Middle frontal gyrus (tissue), 1 donor: ENCODE measurements at regions not wholly inside any gene's neighbourhood (a gene's known extent, or its start where the extent isn't known, plus 50 kb on each side); places are given as distances from the start of the nearest gene placed in this dataset.

Source experiments
- DNase-seq: peaks from one replicate; pipeline ENCODE4 v3.0.0-alpha.2; 2015; ENCODE audit warnings: low spot score; ENCODE audit errors: extremely low spot score

DNA sequence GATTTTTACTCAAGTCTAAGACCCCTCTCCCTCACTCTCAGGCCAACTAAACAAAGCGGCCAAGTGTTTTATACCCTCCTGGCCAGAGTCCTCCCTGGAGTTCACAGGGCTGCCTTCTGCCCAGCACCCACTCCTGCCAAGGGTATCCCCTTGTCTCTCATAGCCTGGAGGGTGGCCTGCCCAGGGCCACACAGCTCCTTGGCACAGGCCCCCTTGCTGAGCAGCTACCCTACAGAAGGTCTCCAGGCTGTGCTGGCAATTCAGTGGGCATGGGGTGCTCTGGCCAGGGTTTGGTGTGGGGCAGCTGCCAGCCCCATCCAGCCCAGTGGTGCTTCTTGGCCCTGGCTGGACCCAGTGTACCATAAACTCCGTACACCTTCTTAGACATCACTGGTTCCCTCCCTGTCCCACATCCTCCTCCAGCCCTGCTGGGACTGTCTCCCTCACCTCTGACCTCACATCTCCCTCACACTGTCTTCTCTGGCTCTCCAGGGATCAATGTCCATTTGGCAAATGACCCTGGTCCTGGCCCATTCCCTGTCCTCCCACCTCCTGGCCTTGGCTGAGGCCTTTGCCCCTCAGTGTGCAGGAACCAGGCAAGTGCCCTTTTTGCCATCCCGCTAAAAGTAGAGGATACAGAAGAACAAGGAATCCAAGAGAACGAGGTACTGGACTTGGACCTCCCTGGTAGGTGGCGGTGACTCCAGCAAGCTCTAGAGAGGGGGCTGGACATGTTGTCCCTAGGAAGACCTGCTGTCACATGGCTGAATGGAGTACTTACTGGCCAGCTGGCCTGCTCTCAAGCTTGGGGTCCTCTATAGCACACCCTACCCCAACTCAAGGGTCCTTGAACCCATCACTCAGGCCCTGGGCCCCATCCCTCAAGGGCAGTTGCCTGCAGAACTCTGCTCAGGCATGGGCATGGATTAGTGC is 50.0 kb upstream of the TRPM1 start:
- no peak for DNase-seq

- no peak for DNase-seq
These were observed 52.0 kb upstream of the TRPM1 start for GRCh38 chr15:31153531-31153930.

GRCh38 chr15:31155151-31155550 is 53.6 kb upstream of the TRPM1 start:
- DNase-seq, result no peak

DNA sequence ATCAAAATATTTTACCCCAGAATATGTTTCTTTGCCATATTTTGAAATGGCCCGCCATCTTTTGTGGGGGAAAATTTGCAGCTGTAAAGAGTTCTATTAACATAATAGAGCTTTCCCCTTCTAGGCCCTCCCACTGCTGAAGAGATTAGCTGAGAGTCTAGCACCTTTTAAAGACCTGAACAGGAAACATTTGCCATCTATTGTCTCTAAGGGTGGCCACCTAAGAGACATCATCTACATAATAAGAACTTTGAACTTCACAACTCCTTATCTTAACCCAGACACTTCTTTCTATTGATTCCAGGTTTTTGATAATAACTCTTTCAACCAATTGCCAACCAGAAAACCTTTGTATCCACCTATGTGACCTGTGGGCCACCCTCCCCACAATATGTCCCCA is 54.7 kb upstream of the TRPM1 start:
- no peak for DNase-seq

DNA sequence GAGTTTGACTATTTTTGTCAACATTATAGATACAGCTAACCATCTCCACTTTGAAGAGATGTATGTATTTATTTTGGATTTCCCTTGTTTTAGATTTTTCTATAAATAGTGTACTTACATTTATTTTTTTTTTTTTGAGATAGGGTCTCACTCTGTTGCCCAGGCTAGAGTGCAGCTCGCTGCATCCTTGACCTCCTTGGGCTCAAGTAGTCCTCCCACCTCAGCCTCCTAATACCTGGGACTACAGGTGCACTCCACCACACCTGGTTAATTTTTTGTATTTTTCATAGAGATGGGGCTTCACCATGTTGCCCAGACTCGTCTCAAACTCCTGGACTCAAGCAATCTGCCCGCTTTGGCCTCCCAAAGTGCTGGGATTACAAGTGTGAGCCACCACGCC is 55.3 kb upstream of the TRPM1 start:
- no peak for DNase-seq

GRCh38 chr15:31157644-31158069 is 56.1 kb upstream of the TRPM1 start:
- no peak for DNase-seq

GRCh38 chr15:31158858-31159569 is 57.5 kb upstream of the TRPM1 start:
- DNase-seq, result no peak

GRCh38 chr15:31159837-31160236 is 58.3 kb upstream of the TRPM1 start:
- DNase-seq, result no peak

DNA sequence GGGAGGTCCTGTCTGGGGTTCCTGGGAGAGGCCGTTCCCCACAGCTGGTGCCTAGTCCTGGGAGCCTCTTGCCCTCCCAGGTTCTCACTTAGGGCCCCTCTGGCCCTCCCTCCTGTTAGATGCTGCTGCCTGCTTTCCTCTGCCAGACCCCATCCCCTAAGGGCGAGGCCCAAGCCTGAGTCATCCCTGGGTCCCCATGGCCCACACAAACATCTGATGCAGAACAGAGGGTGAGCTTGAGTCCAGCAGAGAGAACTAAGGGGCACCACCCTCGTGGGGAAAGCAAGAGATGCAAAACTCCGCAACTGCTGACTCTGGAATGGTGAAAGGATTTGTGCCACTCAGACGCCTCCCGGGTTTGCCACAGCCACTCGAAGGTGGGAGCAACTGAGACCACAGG is 58.8 kb upstream of the TRPM1 start:
- no peak for DNase-seq

DNA sequence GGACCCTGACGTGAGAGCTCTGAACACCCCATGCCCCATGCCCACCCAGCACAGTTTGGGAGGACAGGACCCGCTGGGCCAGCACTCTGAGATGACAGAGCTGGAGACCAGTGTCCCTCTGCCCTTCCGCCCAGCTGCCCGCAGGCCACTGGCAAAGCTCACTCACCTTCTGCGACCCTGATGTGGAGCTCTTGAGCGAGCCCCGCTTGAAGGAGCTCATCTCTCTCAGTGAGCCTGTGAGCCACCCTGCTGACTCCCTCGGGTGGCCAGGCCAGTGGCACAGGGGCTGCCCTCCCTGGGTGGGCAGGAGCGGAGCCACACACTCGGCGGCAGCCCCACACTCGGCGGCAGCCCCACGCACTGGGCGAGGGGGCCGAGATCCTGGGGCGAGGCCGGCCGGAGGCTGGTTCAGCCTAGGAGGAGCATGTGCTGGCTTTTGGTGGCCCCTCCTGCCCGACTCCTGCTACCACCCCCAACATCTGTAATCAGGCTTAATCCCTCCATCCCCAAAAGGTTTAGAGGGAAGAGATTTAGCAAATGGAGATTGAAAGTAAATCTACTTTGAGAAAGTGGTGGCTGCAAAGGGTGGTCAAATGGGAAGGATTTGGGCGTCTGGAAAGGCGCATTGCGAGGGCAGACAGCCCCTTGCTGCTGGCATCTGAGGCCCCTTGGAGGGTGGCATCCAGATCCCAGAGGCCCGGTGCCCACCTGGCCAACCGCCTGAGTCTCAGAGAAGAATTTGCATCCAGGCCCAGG is 59.4 kb upstream of the TRPM1 start:
- DNase-seq, result no peak

GRCh38 chr15:31161951-31162350 is 60.4 kb upstream of the TRPM1 start:
- DNase-seq, result no peak

- no peak for DNase-seq
These were observed 61.4 kb upstream of the TRPM1 start for GRCh38 chr15:31162721-31163510.

DNA sequence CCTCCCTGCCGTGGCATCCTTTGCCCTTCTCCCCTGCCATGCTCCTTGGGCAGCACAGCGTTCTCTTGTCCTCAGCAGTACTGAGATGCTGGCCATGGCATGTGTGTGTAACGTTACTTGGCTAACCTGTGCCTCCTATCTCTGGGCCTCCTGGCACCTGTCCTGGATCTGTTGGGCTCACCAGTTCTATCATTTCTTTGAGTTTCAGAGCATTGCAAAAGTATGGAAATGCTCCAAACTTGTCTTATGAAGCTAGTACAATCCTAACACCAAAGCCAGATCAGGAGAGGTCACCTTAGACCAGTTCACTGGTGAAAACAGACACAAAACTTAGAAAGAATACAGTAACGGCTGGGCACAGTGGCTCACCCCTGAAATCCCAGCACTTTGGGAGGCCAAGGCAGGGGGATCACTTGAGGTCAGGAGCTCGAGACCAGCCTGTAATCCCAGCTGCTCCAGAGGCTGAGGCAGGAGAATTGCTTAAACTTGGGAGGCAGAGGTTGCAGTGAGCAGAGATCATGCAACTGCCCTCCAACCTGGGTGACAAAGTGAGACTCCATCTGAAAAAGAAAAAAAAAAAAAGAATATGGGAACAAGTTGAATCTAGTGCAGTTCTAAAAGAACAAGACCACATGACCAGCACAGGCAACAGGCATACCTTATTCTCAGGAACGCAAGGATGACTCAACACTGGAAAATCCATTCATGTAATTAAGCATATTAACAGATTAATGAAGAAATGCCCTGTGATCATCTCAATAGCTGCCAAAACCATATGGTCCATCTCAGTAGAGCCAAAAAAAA is 62.4 kb upstream of the TRPM1 start:
- DNase-seq, result no peak

DNA sequence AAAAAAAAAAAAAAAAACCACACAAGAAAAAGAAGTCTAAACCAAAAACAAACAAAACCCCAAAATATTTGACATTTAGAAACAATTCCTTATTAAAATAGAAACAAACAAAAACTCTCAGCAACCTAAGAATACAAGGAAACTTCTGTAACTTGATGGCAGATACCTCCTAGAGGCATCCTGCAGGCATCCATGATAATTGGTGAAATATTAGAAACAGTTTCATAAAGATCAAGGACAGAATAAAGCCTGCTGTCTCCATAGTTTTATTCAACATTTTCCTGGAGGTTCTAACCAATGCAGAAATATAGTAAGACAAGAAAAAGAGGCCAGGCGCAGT is 63.0 kb upstream of the TRPM1 start:
- DNase-seq, result no peak

- no peak for DNase-seq
These were observed 68.0 kb upstream of the TRPM1 start for GRCh38 chr15:31169558-31169957.

DNA sequence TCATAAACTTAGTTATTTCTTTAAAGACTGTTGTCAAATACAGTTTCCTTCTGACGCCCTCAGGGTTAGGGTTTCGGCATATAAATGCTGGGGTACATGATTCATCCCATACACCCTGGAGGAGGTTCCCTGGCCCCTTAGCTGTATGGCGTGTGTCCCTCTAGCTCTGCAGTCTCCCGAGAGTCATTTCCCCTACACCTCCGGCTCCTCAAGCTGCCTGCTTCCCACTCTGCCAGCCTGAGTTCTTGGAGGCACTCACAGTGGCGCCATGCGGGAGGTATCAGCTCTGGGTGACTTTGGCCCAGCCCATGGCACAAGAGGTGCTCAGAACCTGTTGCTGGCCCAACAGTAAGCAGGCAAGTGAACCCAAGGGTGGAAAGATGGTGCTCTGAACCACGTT is 70.2 kb upstream of the TRPM1 start:
- DNase-seq, result no peak

GRCh38 chr15:31172606-31173005 is 71.1 kb upstream of the TRPM1 start:
- DNase-seq, result no peak

- no peak for DNase-seq
These were observed 72.4 kb upstream of the TRPM1 start for GRCh38 chr15:31173790-31174450.

GRCh38 chr15:31175484-31175883 is 74.0 kb upstream of the TRPM1 start:
- DNase-seq, result no peak

DNA sequence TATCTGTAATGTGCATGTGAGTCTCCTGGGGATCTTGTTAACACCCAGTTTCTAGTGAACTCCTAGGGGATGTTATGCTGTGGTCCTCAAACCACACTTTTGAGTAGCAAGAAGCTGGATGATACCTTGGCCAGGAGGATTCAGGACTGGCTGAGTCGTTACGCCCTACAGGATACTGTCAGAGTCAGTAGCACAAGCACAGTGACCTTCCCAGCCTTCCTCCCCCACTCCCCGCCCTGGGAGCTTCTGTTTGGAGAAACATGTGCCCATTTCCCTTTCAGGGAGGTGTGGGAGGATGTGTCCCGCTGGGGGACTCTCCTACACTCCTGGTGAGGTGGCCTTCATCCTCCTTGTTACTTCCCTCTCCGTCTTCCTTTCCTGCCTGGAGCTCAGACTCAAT is 76.4 kb upstream of the TRPM1 start:
- no peak for DNase-seq
